Activated T-helper 1 cell treated with anti-CD3 and anti-CD28 coated beads, Interleukin-2, amount 50 U/mL, for 16 hours (primary cell): ENCODE measurements at regions not wholly inside any gene's neighbourhood (a gene's known extent, or its start where the extent isn't known, plus 50 kb on each side); places are given as distances from the start of the nearest gene placed in this dataset.

Experiments used
- DNase-seq, 2 donors: peaks; one replicate each; pipeline ENCODE4 v3.0.0-alpha.2; 2020; ENCODE audit warnings: low read depth in 1 of 2, low spot score in 1 of 2

DNA sequence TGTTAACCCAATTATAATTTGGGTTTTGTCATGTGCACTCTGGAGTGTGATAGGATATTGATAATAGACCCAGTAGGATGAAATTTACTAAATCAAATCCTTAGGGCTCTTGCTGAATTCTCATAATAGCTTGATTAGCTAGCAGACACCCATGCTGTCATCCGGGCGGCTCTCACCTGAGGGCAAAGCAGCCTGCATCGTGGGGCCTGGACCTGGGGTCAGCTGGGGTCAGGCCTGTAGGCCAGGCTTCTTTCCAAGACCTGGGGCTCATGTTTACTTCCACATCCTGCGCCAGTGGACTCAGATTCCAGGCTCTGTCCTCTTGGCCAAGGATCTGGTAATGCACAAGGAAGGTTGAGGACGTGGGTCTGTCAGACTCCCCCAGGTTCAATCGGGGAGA, 486.3 kb downstream of the NPHP4 start:
- DNase-seq, result no peak

- no peak for DNase-seq
These were observed 487.9 kb downstream of the NPHP4 start for GRCh38 chr1:5504364-5504740.

DNA sequence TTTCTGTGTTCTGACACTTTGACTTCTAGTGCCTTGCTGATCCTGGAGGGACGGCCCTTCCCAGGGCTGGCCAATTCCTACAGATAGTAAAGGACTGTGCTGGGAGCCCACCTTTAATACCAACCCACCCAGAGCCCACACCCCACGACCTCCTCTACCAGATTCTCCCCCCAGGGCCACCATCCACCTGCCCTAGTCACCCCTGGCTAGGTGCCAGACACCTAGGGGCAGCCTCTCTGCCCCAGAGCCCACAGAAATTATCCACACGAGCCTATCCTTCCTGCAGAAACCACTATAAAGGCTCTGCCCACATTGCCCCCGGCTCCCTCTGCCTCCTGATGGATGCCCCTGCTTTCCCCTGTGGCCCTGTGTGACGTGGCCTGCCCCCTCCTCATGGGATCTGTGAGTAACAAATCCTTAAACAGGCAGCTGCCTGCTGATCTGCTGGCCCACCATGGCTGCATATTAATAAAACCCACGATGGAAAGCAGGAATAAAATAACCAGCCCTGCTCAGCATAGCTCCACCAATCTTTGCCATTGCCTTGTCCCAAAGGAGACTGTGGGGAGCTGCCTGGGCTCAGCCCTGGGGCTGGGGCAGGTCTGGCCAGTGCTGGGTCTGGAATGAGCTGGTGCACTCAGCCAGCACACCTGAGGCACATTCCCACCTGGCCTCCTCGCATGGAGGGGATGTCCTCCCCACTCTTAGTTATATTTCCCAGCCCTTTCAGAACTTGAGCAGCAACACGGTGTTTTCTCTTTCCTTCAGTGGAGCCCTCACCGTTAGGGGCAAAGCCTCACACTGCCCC, 488.5 kb downstream of the NPHP4 start:
- DNase-seq, result no peak

DNA sequence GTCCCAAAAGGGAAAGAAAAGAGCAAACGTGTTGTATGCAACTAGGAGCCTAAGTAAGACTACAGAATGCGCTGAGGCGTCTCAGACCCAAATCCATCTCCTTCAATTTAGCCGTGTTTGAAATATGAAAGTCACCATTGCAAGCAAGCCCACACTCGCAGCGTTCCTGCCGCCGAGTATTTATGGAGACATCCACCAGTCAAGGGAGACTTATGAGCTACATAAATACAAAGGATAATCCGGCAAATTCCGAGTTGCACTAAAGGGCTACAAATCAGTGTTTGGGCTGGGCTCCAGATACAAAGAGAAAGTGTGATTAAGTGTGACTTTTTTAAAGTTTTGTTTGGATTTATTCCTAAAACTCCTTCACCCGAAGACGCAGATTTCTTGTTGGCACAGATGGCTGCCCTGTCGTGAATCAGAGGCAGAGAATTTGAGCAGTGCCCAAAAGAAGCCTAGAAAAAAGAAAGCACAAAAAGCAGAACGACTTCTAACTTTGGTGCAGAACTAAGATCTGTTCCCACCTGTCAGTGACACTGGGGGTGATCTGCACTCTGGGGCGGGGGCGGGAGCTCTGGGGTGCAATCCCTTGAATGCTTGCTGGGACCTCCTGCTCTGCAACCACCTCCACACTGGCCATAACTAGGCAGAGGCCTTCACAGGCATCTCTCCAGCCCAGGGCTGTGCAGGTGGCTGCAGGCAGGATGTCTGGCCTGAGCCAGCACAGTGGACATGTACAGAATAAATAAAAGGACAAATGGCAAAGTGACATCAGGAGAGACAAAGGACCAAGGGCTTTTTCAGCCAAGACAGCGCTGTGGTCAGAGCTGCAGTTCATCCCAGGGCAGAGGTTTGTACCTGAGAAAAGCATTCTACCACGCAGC, 489.7 kb downstream of the NPHP4 start:
- no peak for DNase-seq

DNA sequence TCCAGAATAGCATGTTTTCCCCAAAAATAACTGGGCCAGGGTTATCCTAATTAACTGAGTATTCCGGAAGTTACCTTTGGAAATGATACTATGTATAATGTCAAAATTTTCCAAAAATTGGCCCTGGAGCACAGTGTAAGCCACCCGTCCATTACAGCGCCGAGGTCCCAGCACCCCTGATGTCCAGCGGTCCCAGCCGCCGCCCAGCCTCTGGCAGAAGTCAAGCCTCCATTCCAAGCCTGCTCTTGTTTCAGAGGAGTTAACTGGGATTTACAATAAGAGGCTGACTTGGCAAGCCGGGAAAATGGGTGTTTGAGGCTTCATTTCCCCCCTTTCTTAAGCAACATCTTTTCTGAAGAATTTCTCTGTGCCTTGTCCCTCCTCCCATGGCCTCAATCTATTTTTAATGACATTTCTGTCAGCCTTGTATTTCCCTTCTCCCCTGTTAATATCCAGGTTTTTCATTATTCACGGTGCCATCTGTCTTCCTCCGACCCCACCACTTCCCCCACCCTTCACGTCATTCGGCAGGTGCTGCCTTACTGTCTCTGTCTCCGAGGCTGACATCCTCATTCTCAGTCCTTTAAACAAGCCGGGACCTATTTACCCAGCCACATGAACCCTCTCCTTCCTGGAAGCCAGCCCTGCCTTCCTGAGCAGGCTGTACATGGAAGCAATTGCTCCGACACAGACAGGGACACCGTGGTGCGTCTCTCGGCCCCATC, 490.9 kb downstream of the NPHP4 start:
- DNase-seq, result no peak

DNA sequence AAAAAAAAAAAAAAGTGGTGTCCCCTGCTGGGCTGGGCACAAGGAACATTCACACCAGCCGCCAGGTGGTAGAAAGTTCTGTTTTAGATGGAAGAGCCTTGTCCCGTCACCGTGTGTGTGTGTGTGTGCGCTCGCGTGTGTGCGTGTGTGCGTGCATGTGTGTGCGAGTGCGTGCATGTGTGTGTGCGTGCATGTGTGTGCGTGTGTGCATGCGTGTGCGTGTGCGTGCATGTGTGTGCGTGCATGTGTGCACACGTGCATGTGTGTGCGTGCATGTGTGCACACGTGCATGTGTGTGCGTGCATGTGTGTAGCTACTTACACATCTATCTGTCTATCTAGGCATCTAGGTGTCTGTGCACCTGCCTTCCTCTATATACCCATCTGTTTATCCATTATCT, 491.7 kb downstream of the NPHP4 start:
- DNase-seq, result no peak

- DNase-seq, result no peak
These were observed 494.7 kb downstream of the NPHP4 start for GRCh38 chr1:5497503-5497902.

DNA sequence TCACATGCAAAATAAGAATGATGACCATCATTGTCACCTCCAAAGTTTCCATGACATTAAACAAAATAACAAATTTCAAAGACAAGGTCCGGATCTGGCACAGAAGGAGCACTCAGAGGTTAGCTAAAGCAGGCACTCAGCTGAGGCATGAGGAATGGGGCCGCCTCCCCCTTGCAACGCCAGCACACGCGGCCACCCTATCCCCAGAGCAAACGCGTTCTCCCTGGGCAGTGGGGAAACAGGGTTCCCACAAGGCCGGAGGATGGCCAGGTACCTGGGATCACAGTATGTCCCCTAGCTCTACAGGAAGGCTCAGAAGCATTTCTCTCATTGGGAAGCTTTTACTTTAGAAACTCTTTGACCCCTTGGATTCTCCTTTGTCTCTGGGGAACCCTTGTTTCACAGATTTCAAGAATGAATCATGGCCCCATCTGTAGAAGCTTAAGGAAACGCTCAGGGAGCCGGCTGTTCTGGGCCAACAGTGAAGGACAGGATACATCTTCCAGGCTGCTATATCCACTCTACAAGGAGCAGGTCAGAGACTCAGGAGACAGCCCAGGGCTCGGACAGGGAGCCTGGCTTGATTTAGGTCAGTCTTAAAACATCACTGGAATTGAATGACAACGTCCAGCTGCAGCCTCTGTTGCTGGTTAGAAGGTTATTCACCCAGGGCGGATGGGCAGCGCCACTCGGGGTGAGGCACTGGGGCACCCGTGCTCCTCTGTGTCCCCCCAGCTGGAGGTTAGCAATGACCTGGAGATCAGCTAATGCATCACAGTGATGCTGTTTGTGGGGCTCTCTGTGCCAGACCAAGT, 496.4 kb downstream of the NPHP4 start:
- no peak for DNase-seq

DNA sequence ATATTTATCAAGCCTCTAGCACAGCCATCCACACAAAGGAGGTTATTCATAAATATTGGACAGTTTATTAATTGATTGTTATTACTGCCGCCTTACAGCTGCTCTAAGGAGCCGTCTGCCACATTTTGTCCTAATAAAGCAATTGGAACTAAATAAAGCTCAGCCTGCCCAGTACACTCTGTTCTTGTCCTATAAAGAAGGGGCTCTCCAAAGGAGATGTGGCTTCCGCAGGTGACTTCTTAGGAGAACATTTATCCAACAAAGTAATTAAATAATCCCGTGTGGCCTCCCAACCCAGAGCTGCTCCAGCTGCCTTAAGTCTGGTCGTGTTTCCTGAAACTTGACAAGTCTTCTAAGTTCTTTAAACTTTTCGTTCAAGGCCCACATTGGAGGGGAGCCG, 497.7 kb downstream of the NPHP4 start:
- DNase-seq, result no peak

DNA sequence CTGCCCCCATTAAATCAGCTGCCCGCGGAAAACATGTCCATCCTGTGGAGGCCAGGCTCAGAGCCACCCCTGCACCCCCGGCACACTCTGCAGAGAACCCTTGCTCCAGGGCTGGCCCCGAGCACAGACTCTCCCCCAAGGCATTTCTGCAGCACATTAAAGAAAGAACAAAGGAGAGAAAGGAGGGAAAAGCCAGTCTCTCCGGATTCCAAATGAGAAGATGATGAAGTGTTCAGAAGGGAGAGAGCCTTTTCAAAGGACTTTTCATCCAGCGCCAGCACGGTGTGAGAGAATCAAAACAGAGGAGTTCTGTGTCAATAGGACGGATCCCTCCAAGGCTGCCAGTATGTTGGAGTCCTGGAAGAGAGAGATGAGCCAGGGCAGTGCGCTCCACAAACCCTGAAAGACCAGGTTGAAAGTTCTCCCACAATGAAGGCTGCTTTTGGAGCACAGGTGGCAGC, 498.3 kb downstream of the NPHP4 start:
- no peak for DNase-seq

DNA sequence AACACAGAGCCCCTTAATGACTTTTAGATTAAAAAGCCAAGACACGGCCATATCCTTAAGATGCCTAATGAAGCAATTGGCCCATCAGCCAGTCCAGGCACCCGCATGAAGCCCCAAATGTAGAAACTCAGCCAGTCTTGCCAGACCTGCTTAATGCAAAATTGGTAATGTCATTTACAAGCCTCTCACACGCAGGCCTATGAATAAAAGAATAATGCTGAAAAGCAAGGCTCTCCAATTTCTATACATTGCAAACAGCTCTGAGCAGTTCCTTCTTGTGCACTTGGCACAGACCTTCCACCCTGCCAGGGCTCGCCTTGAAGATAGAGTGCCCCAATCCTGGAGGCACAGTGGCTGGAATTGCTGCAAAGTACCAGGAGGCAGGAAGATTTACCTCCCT, 498.9 kb downstream of the NPHP4 start:
- DNase-seq, result no peak

- no peak for DNase-seq
These were observed 499.4 kb downstream of the NPHP4 start for GRCh38 chr1:5492846-5493245.

GRCh38 chr1:5491207-5491904, 500.9 kb downstream of the NPHP4 start:
- no peak for DNase-seq

GRCh38 chr1:5490635-5491034, 501.6 kb downstream of the NPHP4 start:
- no peak for DNase-seq

DNA sequence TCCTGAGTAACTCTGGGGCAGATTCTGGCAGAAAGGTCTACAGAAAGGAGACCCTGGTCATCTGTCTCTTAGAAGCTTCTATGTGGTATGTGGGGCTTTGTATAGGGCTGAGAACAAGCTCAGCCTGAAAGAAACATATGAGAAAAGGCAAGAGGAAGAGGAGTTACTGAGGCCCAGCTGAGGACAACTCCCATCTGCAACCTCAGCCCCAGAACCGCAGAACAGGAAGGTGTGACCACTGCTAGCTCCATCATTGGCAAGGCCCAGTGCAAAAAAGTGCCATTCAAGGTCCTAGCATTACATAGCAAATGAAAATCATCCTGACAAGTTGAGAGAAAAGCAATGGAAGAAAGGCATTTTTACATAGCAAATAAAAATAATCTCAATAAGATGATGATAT, 503.8 kb downstream of the NPHP4 start:
- no peak for DNase-seq

DNA sequence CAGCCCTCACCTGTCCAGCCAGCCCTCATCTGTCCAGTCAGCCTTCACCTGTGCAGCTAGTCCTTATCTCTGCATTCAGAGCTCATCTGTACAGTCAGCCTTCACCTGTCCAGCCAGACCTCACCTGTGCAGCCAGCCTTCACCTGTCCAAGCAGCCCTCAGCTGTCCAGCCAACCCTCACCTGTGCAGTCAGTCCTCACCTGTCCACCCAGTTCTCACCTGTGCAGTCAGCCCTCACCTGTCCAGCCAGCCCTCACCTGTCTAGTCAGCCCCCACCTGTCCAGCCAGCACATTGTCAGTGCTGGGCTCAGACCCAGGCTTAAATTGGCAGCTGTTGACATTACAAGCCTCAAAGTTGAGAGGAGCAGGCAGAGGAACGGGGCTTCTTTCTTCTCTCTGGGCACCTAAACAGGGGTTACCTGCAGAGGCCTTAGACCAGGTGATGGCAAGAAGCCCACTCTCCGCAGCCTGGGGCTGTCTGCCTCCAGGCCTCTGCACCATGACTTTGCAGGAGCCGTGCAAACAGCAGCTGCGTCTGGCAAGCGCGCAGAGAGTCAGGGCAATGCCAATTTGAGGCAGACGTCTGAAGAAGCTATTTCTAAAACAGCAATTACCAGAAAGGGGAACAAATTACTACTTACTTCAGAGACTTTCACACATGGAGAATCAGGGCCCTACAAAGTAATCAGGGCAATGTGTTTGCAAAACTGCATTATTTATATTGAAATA, 506.1 kb downstream of the NPHP4 start:
- DNase-seq, result no peak

- DNase-seq, result no peak
These were observed 506.8 kb downstream of the NPHP4 start for GRCh38 chr1:5485436-5485835.

DNA sequence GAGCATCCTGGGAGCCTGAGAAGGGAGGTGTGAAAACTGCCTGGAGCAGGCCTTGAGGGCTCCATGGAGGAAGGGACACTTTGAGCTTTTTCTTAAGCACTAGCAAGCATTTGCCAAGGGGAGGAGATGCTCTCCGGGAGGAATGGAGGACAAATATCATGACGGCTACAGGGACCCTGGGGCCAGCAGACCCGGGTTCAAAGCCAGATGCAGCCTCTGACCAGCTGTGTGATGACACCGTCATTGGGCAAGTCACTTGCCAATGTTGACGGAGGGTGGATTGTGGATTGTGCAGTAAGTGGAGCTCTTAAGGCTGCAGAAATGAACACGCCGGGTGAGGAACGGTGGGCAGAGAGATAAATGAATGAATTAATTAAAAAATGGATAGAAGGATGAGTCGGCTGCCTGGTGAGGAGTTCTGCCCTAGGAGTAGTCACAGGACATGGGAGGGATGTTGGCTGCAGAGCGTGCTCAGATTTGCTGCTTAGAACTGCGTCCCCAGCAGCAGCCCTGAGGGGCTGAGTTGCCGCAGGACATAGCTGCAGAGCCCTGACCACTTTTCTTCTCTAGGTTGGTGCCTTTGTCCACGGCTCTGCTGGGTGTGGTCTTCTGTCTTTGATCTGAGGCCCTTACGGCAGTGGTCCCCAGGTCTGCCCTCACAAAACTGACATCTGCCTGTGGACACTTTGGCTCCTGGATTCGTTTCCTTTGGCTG, 507.6 kb downstream of the NPHP4 start:
- no peak for DNase-seq

DNA sequence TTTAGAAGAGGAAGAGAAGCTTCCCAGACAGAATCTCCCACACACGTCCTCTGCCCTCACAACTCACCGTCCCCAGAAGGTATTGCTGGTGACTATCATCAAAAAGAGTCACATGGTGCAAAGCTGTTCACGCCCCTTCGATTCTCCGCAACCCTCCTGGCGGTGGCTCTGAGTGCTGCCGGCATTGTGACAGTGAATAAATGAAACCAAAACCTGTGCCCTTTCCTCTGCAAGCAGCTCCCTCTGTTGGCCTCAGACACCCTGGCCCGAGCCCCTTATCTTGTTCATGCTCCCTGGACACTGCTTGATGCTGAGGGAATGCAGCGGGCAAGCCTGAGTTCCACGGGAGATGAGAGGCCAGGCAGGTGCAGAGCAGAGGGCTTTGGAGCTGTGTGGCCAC, 510.3 kb downstream of the NPHP4 start:
- no peak for DNase-seq
